ENCODE measurements at regions not wholly inside any gene's neighbourhood (a gene's known extent, or its start where the extent isn't known, plus 50 kb on each side); places are given as distances from the start of the nearest gene placed in this dataset.

GRCh38 chr2:57567245-57567644 lies 479.4 kb upstream of the VRK2 start:
- TF ChIP-seq CTCF (IDR thresholded peaks at IDR 0.05) (no peak), POLR2A (IDR thresholded peaks at IDR 0.05) (no peak), EP300 (IDR thresholded peaks at IDR 0.05) (no peak), POLR2AphosphoS5 (IDR thresholded peaks at IDR 0.05) (no peak)
- intact Hi-C loops (cut with DNase I) = no loop called here
- Histone ChIP-seq H3K36me3 (no peaks in the 10 kb centered on the region), H3K27ac (no peak overlapping the region), H3K4me3 (no peak overlapping the region), H3K27me3 (no peaks in the 10 kb centered on the region), H3K4me1 (no peaks in the 10 kb centered on the region), H3K9me3 (no peaks in the 10 kb centered on the region)
- DNase-seq = no peak

- no peak for DNase-seq
- no peaks in the 10 kb centered on the region for H3K4me1 ChIP-seq
- no peak overlapping the region for H3K4me3 ChIP-seq
- H3K9me3 ChIP-seq = no peaks in the 10 kb centered on the region
- H3K27me3 ChIP-seq = no peaks in the 10 kb centered on the region
- intact Hi-C loops (cut with DNase I) = no loop called here
- TF ChIP-seq CTCF (IDR thresholded peaks at IDR 0.05) = no peak
- no peak for TF ChIP-seq POLR2A (IDR thresholded peaks at IDR 0.05)
- no peaks in the 10 kb centered on the region for H3K36me3 ChIP-seq
- no peak overlapping the region for H3K27ac ChIP-seq
Measured at GRCh38 chr2:57569396-57569795, 477.2 kb upstream of the VRK2 start.

- DNase-seq = no peak
- no peak overlapping the region for H3K4me3 ChIP-seq
- H3K4me1 ChIP-seq = no peaks in the 10 kb centered on the region
- WGBS, 2 donors = 89 to 90% methylated on average over 2 of the region's 2 CpGs
- no peaks in the 10 kb centered on the region for H3K27me3 ChIP-seq
- intact Hi-C loops (cut with DNase I) = no loop called here
- no peaks in the 10 kb centered on the region for H3K36me3 ChIP-seq
- TF ChIP-seq CTCF (IDR thresholded peaks at IDR 0.05) (no peak), POLR2AphosphoS5 (IDR thresholded peaks at IDR 0.05) (no peak), EP300 (IDR thresholded peaks at IDR 0.05) (no peak), POLR2A (IDR thresholded peaks at IDR 0.05) (no peak)
- no peak overlapping the region for H3K27ac ChIP-seq
- H3K9me3 ChIP-seq = no peaks in the 10 kb centered on the region
Measured at GRCh38 chr2:57570961-57571360, 475.6 kb upstream of the VRK2 start.

GRCh38 chr2:57575700-57576268 lies 470.8 kb upstream of the VRK2 start:
- DNase-seq = no peak
- 65 to 77% methylated on average over 5 of the region's 5 CpGs for WGBS, 2 donors
- no peak for TF ChIP-seq EP300 (IDR thresholded peaks at IDR 0.05)
- no peak for TF ChIP-seq CTCF (IDR thresholded peaks at IDR 0.05)
- TF ChIP-seq POLR2A (IDR thresholded peaks at IDR 0.05) = no peak
- no peak for TF ChIP-seq POLR2AphosphoS5 (IDR thresholded peaks at IDR 0.05)
- Histone ChIP-seq H3K36me3 (no peaks in the 10 kb centered on the region), H3K4me3 (no peak overlapping the region), H3K27ac (no peak overlapping the region), H3K4me1 (no peaks in the 10 kb centered on the region), H3K27me3 (no peaks in the 10 kb centered on the region), H3K9me3 (no peaks in the 10 kb centered on the region)
- intact Hi-C loops (cut with DNase I) = no loop called here

GRCh38 chr2:57576983-57577382 lies 469.6 kb upstream of the VRK2 start:
- intact Hi-C loops (cut with DNase I) = no loop called here
- H3K4me3 ChIP-seq = no peak overlapping the region
- no peak overlapping the region for H3K27ac ChIP-seq
- WGBS, 2 donors = 96 to 98% methylated on average over 1 of the region's 1 CpG
- no peaks in the 10 kb centered on the region for H3K9me3 ChIP-seq
- TF ChIP-seq EP300 (IDR thresholded peaks at IDR 0.05) (no peak), POLR2AphosphoS5 (IDR thresholded peaks at IDR 0.05) (no peak), CTCF (IDR thresholded peaks at IDR 0.05) (no peak), POLR2A (IDR thresholded peaks at IDR 0.05) (no peak)
- no peak for DNase-seq
- no peaks in the 10 kb centered on the region for H3K36me3 ChIP-seq
- no peaks in the 10 kb centered on the region for H3K27me3 ChIP-seq
- H3K4me1 ChIP-seq = no peaks in the 10 kb centered on the region
